ENCODE measurements at regions not wholly inside any gene's neighbourhood (a gene's known extent, or its start where the extent isn't known, plus 50 kb on each side); places are given as distances from the start of the nearest gene placed in this dataset.

DNA sequence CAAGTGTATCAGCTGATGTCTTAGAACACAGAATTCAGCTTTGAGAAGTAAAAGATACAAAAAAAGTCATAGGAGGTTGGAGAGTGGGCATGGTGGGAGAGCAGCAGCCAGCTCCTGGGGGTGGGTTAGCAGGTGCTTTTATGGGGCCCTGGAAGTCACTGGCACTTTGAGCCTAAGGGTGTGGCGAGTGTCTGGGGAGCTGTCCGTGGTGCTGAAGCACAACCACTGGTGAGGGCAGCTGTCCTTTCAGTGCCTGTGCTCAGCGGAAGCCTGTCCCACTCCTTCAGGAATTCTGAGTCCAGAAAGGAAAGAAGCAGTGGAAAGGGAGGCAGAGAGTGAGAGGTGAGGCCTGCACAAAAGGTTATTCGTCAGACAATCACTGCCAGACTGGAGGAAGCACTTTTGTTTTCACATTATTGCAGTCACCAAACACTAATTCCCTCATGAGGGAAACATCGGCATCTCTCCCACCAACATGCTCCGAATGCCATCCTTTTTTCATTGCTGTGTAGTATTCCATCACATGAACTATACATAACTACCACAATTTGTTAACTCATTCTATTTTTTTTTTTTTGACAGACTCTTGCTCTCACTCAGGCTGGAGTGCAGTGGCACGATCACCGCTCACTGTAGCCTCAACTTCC, 59.4 kb upstream of the RAPGEF1 start:
- FAIRE-seq (no peak), DNase-seq (ENCODE audit: insufficient read length, low spot score) (peak; percentile 52)
- TF ChIP-seq POU2F2 (IDR thresholded peaks at IDR 0.05; ENCODE audit: low read depth, low read length) (no peak), TAF1 (IDR thresholded peaks at IDR 0.05; ENCODE audit: low read depth, low read length) (no peak), POLR2A (IDR thresholded peaks at IDR 0.05; ENCODE audit: low read depth, low read length) (no peak), POLR2AphosphoS5 (IDR thresholded peaks at IDR 0.05; ENCODE audit: low read depth, low read length) (no peak), PAX5 (IDR thresholded peaks at IDR 0.05; ENCODE audit: insufficient read depth, low read length, severe bottlenecking) (no peak), SPI1 (IDR thresholded peaks at IDR 0.05; ENCODE audit: low read depth, low read length) (no peak)

- FAIRE-seq (no peak), DNase-seq (ENCODE audit: insufficient read length, low spot score) (no peak)
- TF ChIP-seq POLR2A (IDR thresholded peaks at IDR 0.05; ENCODE audit: low read depth, low read length) (no peak), POU2F2 (IDR thresholded peaks at IDR 0.05; ENCODE audit: low read depth, low read length) (no peak), PAX5 (IDR thresholded peaks at IDR 0.05; ENCODE audit: insufficient read depth, low read length, severe bottlenecking) (no peak), POLR2AphosphoS5 (IDR thresholded peaks at IDR 0.05; ENCODE audit: low read depth, low read length) (no peak), TAF1 (IDR thresholded peaks at IDR 0.05; ENCODE audit: low read depth, low read length) (no peak), SPI1 (IDR thresholded peaks at IDR 0.05; ENCODE audit: low read depth, low read length) (no peak)
These were observed 58.4 kb upstream of the RAPGEF1 start for GRCh38 chr9:131798246-131798645.

DNA sequence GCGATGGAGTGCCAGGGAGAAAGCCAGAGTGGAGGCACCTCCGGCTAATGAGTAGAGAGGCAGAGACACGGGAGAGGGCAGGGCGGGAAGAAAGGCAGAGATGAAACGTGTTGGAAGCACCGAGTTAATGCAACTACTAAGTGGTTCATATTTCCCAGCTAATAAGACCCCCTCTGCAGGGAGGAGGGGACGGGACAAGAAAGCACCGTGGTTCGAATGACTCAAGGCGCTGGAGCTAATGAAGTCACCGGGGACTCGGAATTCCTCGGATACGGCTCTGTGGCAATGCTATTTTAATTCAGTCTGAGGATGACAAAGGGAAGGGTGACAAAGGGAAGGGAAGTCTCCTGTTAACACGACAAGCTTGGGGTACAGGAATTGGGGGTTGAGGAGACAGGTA, 54.5 kb upstream of the RAPGEF1 start:
- FAIRE-seq (no peak), DNase-seq (ENCODE audit: insufficient read length, low spot score) (no peak)
- TF ChIP-seq TAF1 (IDR thresholded peaks at IDR 0.05; ENCODE audit: low read depth, low read length) (no peak), SPI1 (IDR thresholded peaks at IDR 0.05; ENCODE audit: low read depth, low read length) (no peak), POLR2AphosphoS5 (IDR thresholded peaks at IDR 0.05; ENCODE audit: low read depth, low read length) (no peak), POLR2A (IDR thresholded peaks at IDR 0.05; ENCODE audit: low read depth, low read length) (no peak), PAX5 (IDR thresholded peaks at IDR 0.05; ENCODE audit: insufficient read depth, low read length, severe bottlenecking) (no peak), POU2F2 (IDR thresholded peaks at IDR 0.05; ENCODE audit: low read depth, low read length) (no peak)

GRCh38 chr9:131791542-131792254, 51.8 kb upstream of the RAPGEF1 start:
- TF ChIP-seq PAX5 (IDR thresholded peaks at IDR 0.05; ENCODE audit: insufficient read depth, low read length, severe bottlenecking) = no peak
- no peak for TF ChIP-seq POU2F2 (IDR thresholded peaks at IDR 0.05; ENCODE audit: low read depth, low read length)
- TF ChIP-seq POLR2A (IDR thresholded peaks at IDR 0.05; ENCODE audit: low read depth, low read length) = no peak
- no peak for TF ChIP-seq POLR2AphosphoS5 (IDR thresholded peaks at IDR 0.05; ENCODE audit: low read depth, low read length)
- TF ChIP-seq TAF1 (IDR thresholded peaks at IDR 0.05; ENCODE audit: low read depth, low read length) = no peak
- no peak for TF ChIP-seq SPI1 (IDR thresholded peaks at IDR 0.05; ENCODE audit: low read depth, low read length)
- no peak for DNase-seq (ENCODE audit: insufficient read length, low spot score)
- no peak for FAIRE-seq
